ENCODE measurements at regions not wholly inside any gene's neighbourhood (a gene's known extent, or its start where the extent isn't known, plus 50 kb on each side); places are given as distances from the start of the nearest gene placed in this dataset.

- TF ChIP-seq TSHZ2 (CRISPR knock-in tag; IDR thresholded peaks at IDR 0.05) (no peak), GLIS3 (CRISPR knock-in tag; IDR thresholded peaks at IDR 0.05) (no peak), CREB5 (CRISPR knock-in tag; IDR thresholded peaks at IDR 0.05; ENCODE audit: low read depth) (no peak), BACH2 (CRISPR knock-in tag; IDR thresholded peaks at IDR 0.05; ENCODE audit: borderline replicate concordance) (no peak), ZFP3 (CRISPR knock-in tag; IDR thresholded peaks at IDR 0.05) (no peak), RARB (CRISPR knock-in tag; IDR thresholded peaks at IDR 0.05) (no peak), POU6F1 (CRISPR knock-in tag; IDR thresholded peaks at IDR 0.05; ENCODE audit: borderline replicate concordance, low read depth) (no peak)
Observed at GRCh38 chr13:59588717-59589067, 575.0 kb downstream of the DIAPH3 start.

Measured in SK-N-SH treated with all-trans-retinoic acid at 6 μM for 48 hours (cell line).